H9 (cell line): ENCODE measurements at regions not wholly inside any gene's neighbourhood (a gene's known extent, or its start where the extent isn't known, plus 50 kb on each side); places are given as distances from the start of the nearest gene placed in this dataset.

Experiments used
- DNase-seq: peaks from one replicate; pipeline ENCODE4 v3.0.0-alpha.2; 2017
- H2AFZ ChIP-seq: one replicate; pipeline ENCODE4 v1.6.1; 2013; ENCODE audit warnings: mild to moderate bottlenecking, low read length, control low read depth, moderate library complexity
- H2AK5ac ChIP-seq: 2 replicates; pipeline ENCODE4 v1.6.1; 2013; ENCODE audit warnings: low read length, control low read depth, mixed read lengths; ENCODE audit not compliant: insufficient read length
- H2BK120ac ChIP-seq: one replicate; pipeline ENCODE4 v1.6.1; 2013; ENCODE audit warnings: low read depth, mild to moderate bottlenecking, low read length, control low read depth, inconsistent platforms; ENCODE audit not compliant: poor library complexity, severe bottlenecking
- H2BK12ac ChIP-seq: 2 replicates; pipeline ENCODE4 v1.6.1; 2013; ENCODE audit warnings: low read length, control low read depth, mixed read lengths, low read depth; ENCODE audit not compliant: insufficient read length
- H2BK15ac ChIP-seq: 2 replicates; pipeline ENCODE4 v1.6.1; 2013; ENCODE audit warnings: low read depth, low read length, control low read depth
- H2BK20ac ChIP-seq: one replicate; pipeline ENCODE4 v1.6.1; 2013; ENCODE audit warnings: low read depth, mild to moderate bottlenecking, low read length, control low read depth, inconsistent platforms; ENCODE audit not compliant: poor library complexity, severe bottlenecking
- H2BK5ac ChIP-seq: 2 replicates; pipeline ENCODE4 v1.6.1; 2013; ENCODE audit warnings: low read length, control low read depth, mixed read lengths; ENCODE audit not compliant: insufficient read length
- H3K14ac ChIP-seq: 2 replicates; pipeline ENCODE4 v1.6.1; 2013; ENCODE audit warnings: low read length, control low read depth; ENCODE audit not compliant: insufficient read depth
- H3K18ac ChIP-seq: 2 replicates; pipeline ENCODE4 v1.6.1; 2013; ENCODE audit warnings: low read depth, mild to moderate bottlenecking, mixed read lengths, low read length, control low read depth; ENCODE audit not compliant: insufficient read length
- H3K23ac ChIP-seq: 2 replicates; pipeline ENCODE4 v1.6.1; 2013; ENCODE audit warnings: low read length, control low read depth, mixed read lengths, low read depth; ENCODE audit not compliant: insufficient read length
- H3K23me2 ChIP-seq: 2 replicates; pipeline ENCODE4 v1.6.1; 2013; ENCODE audit warnings: low read depth, mild to moderate bottlenecking, mixed read lengths, low read length, control low read depth; ENCODE audit not compliant: insufficient read length, poor library complexity, severe bottlenecking
- H3K27ac ChIP-seq: 2 replicates; pipeline ENCODE4 v1.5.1; 2013; ENCODE audit warnings: low read length, control low read depth, mixed read lengths, low read depth; ENCODE audit not compliant: insufficient read length
- H3K27me3 ChIP-seq: 2 replicates; pipeline ENCODE4 v1.6.1; 2013; ENCODE audit warnings: low read length, control low read depth, inconsistent platforms; ENCODE audit not compliant: insufficient read depth
- H3K4ac ChIP-seq: 2 replicates; pipeline ENCODE4 v1.6.1; 2013; ENCODE audit warnings: low read depth, mild to moderate bottlenecking, control low read depth, inconsistent platforms, low read length, moderate library complexity
- H3K4me1 ChIP-seq: 2 replicates; pipeline ENCODE4 v1.6.1; 2013; ENCODE audit warnings: low read length, control low read depth, inconsistent platforms; ENCODE audit not compliant: insufficient read depth
- H3K4me2 ChIP-seq: 2 replicates; pipeline ENCODE4 v1.6.1; 2013; ENCODE audit warnings: low read length, control low read depth, mixed read lengths; ENCODE audit not compliant: insufficient read length, insufficient read depth
- H3K56ac ChIP-seq: 2 replicates; pipeline ENCODE4 v1.6.1; 2013; ENCODE audit warnings: low read depth, mild to moderate bottlenecking, mixed read lengths, low read length, control low read depth; ENCODE audit not compliant: insufficient read length
- H3K79me1 ChIP-seq: 2 replicates; pipeline ENCODE4 v1.6.1; 2013; ENCODE audit warnings: low read depth, mild to moderate bottlenecking, moderate library complexity, low read length, control low read depth, inconsistent platforms; ENCODE audit not compliant: insufficient read depth, poor library complexity, severe bottlenecking
- H3K79me2 ChIP-seq: 2 replicates; pipeline ENCODE4 v1.6.1; 2013; ENCODE audit warnings: low read length, control low read depth, inconsistent platforms; ENCODE audit not compliant: insufficient read depth
- H3K9ac ChIP-seq: 2 replicates; pipeline ENCODE4 v1.6.1; 2013; ENCODE audit warnings: low read length, control low read depth, mixed read lengths; ENCODE audit not compliant: insufficient read length; ENCODE audit errors: extremely low read depth
- H3K9me3 ChIP-seq: one replicate; pipeline ENCODE4 v1.6.1; 2013; ENCODE audit warnings: low read depth, low read length, inconsistent platforms; ENCODE audit not compliant: control insufficient read depth
- H3T11ph ChIP-seq: one replicate; pipeline ENCODE4 v1.6.1; 2013; ENCODE audit warnings: mild to moderate bottlenecking, low read length, control low read depth, inconsistent platforms
- H4K20me1 ChIP-seq: one replicate; pipeline ENCODE4 v1.6.1; 2013; ENCODE audit not compliant: control insufficient read depth, insufficient read length, insufficient read depth
- H4K5ac ChIP-seq: 2 replicates; pipeline ENCODE4 v1.6.1; 2013; ENCODE audit warnings: low read depth, mild to moderate bottlenecking, mixed read lengths, low read length, control low read depth; ENCODE audit not compliant: insufficient read length
- H4K8ac ChIP-seq: replicated peaks from 2 replicates; pipeline ENCODE4 v1.6.1; 2013; ENCODE audit warnings: low read length, control low read depth, mixed read lengths, low read depth; ENCODE audit not compliant: insufficient read length
- H4K91ac ChIP-seq: 2 replicates; pipeline ENCODE4 v1.6.1; 2013; ENCODE audit warnings: low read depth, mild to moderate bottlenecking, moderate library complexity, mixed read lengths, low read length, control low read depth; ENCODE audit not compliant: insufficient read length
- H3K27ac Mint-ChIP-seq, 3 experiments: 2 replicates in 2 of 3; 3 replicates in 1 of 3; pipeline ENCODE4 v1.8.0; 2020 to 2021; ENCODE audit warnings: mixed read lengths in 3 of 3, mild to moderate bottlenecking in 1 of 3, moderate library complexity in 1 of 3
- H3K27me3 Mint-ChIP-seq: 2 replicates; pipeline ENCODE4 v1.8.0; 2021; ENCODE audit warnings: low read depth, mild to moderate bottlenecking, moderate library complexity, mixed read lengths
- H3K36me3 Mint-ChIP-seq, 3 experiments: 2 replicates in 2 of 3; 3 replicates in 1 of 3; pipeline ENCODE4 v1.8.0; 2020 to 2021; ENCODE audit warnings: low read depth in 3 of 3, mixed read lengths in 3 of 3; ENCODE audit not compliant: insufficient read depth in 1 of 3
- H3K4me1 Mint-ChIP-seq, 2 experiments: 2 replicates each; pipeline ENCODE4 v1.8.0; 2020; ENCODE audit warnings: mixed read lengths in 2 of 2
- H3K4me3 Mint-ChIP-seq, 2 experiments: 2 replicates in 1 of 2; 3 replicates in 1 of 2; pipeline ENCODE4 v1.8.0; 2020 to 2021; ENCODE audit warnings: mild to moderate bottlenecking in 2 of 2, mixed read lengths in 2 of 2, moderate library complexity in 1 of 2
- H3K9me3 Mint-ChIP-seq, 2 experiments: 2 replicates in 1 of 2; 3 replicates in 1 of 2; pipeline ENCODE4 v1.8.0; 2020; ENCODE audit warnings: mild to moderate bottlenecking in 2 of 2, mixed read lengths in 2 of 2, moderate library complexity in 1 of 2
- WGBS: extraction: QIAGEN DNeasy Blood & Tissue Kit; methylation state at CpG from one replicate; pipeline ENCODE4 v1.1.7; 2013; ENCODE audit warnings: missing lambda C conversion rate, low lambda C conversion rate, mixed read lengths; ENCODE audit not compliant: insufficient read length; ENCODE audit errors: extremely low coverage; 5-methylcytosine and 5-hydroxymethylcytosine counted together
- TF ChIP-seq, protein P1 (sequence below): fragments of 200-600 bp; sonication (generic); conservative IDR thresholded peaks from 3 replicates; pipeline ENCODE4 v1.8.0; 2021; ENCODE audit warnings: antibody characterized with exemption, mild to moderate bottlenecking

DNA sequence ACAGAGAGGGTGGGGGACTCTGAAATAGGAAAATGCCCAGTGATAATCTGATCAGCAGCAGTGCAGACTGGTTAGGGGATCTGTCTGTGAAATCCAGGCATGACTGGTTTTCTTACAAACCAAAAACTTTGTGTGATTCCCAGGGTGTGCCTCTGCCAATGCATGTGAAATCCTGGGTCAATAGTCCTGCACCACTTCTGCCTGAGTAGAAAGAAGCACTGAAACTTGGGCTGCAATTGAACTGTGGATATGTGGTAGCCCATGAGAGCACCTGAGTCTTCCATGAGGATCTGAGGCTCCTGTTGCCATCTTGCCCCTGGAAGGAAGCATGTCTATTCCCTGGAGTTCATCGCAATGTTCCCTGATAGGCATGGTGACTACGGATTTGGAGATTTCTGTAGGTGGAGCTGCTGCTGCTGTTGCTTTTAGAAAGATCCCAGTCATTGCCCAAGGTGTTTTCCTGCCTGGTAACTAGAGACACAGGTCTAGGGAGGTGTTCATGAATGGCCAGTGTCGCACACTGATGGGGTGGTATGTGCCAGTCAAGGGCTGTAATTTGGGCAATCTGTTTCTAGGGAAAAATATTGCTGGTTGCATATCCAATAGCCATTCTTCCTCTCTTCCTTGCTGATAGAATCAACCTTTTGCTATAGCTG lies 146.7 kb downstream of the CARTPT start:
- no peak for DNase-seq
- no peaks in the 10 kb centered on the region; a peak in 1 of 5 replicates for H3K9me3 Mint-ChIP-seq
- no peak overlapping the region for H2BK15ac ChIP-seq
- H3K27ac Mint-ChIP-seq, result no peak overlapping the region
- no peak overlapping the region for H2BK20ac ChIP-seq
- no peak overlapping the region for H3K4me2 ChIP-seq
- no peak overlapping the region for H3K23ac ChIP-seq
- H3K4me1 Mint-ChIP-seq, result peaks cover 4 to 5% of the 10 kb centered on the region in 2 experiments; a peak in 3 of 4 replicates
- no peaks in the 10 kb centered on the region for H4K20me1 ChIP-seq
- no peak overlapping the region for H2BK12ac ChIP-seq
- no peak overlapping the region for H3K9ac ChIP-seq
- H4K91ac ChIP-seq, result no peak overlapping the region
- no peaks in the 10 kb centered on the region; the same call in 1 of the 2 replicates for H3K79me2 ChIP-seq
- H3K18ac ChIP-seq, result no peak overlapping the region
- no peak overlapping the region for H2BK5ac ChIP-seq
- TF ChIP-seq, protein P1, sequence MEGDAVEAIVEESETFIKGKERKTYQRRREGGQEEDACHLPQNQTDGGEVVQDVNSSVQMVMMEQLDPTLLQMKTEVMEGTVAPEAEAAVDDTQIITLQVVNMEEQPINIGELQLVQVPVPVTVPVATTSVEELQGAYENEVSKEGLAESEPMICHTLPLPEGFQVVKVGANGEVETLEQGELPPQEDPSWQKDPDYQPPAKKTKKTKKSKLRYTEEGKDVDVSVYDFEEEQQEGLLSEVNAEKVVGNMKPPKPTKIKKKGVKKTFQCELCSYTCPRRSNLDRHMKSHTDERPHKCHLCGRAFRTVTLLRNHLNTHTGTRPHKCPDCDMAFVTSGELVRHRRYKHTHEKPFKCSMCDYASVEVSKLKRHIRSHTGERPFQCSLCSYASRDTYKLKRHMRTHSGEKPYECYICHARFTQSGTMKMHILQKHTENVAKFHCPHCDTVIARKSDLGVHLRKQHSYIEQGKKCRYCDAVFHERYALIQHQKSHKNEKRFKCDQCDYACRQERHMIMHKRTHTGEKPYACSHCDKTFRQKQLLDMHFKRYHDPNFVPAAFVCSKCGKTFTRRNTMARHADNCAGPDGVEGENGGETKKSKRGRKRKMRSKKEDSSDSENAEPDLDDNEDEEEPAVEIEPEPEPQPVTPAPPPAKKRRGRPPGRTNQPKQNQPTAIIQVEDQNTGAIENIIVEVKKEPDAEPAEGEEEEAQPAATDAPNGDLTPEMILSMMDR, result no peak
- H3K79me1 ChIP-seq, result no peaks in the 10 kb centered on the region
- no CpG with 5 or more reads among the region's 3 CpGs for WGBS
- H2AFZ ChIP-seq, result no peak overlapping the region
- H3K14ac ChIP-seq, result no peak overlapping the region
- no peaks in the 10 kb centered on the region for H3K9me3 ChIP-seq
- H3K56ac ChIP-seq, result no peak overlapping the region
- no peak overlapping the region for H4K8ac ChIP-seq
- H3K4me3 Mint-ChIP-seq, result no peak overlapping the region
- no peaks in the 10 kb centered on the region for H3K4me1 ChIP-seq
- no peaks in the 10 kb centered on the region for H3K36me3 Mint-ChIP-seq
- no peak overlapping the region for H3T11ph ChIP-seq
- H3K27me3 Mint-ChIP-seq, result no peaks in the 10 kb centered on the region
- no peak overlapping the region for H3K4ac ChIP-seq
- no peak overlapping the region for H3K27ac ChIP-seq
- no peaks in the 10 kb centered on the region for H3K27me3 ChIP-seq
- no peak overlapping the region for H2BK120ac ChIP-seq
- no peak overlapping the region for H4K5ac ChIP-seq
- no peak overlapping the region for H2AK5ac ChIP-seq
- H3K23me2 ChIP-seq, result no peaks in the 10 kb centered on the region
